ENCODE measurements at regions not wholly inside any gene's neighbourhood (a gene's known extent, or its start where the extent isn't known, plus 50 kb on each side); places are given as distances from the start of the nearest gene placed in this dataset.
"Not testable (repeated sequence)": the region's sequence is repeated elsewhere in the genome, so short reads cannot be mapped to it uniquely, and the experiment has no call there.

- ATAC-seq (ENCODE audit: poor library complexity): no peak
- Mint-ChIP-seq H3K27ac (no peak overlapping the region), H3K27me3 (peaks cover 22% of the 10 kb centered on the region), H3K4me1 (ENCODE audit: low read depth) (no peaks in the 10 kb centered on the region), H3K9me3 (no peaks in the 10 kb centered on the region), H3K36me3 (ENCODE audit: low read depth) (no peaks in the 10 kb centered on the region), H3K4me3 (no peak overlapping the region)
- Histone ChIP-seq H3K27me3 (ENCODE audit: control insufficient read depth in 1 of 2, insufficient read depth in 2 of 2, low read length in 2 of 2) (no peaks in the 10 kb centered on the region), H3K27ac (ENCODE audit: low read depth in 1 of 2, low read length in 2 of 2) (no peak overlapping the region), H3K36me3 (ENCODE audit: insufficient read depth, low read length) (no peaks in the 10 kb centered on the region), H3K4me3 (ENCODE audit: low read length) (no peak overlapping the region), H3K4me1 (ENCODE audit: insufficient read depth, low read length) (no peaks in the 10 kb centered on the region), H3K9me3 (ENCODE audit: control insufficient read depth in 1 of 2, insufficient read depth in 1 of 2, low read length in 2 of 2) (no peaks in the 10 kb centered on the region)
- no peak for TF ChIP-seq CTCF (IDR thresholded peaks at IDR 0.05)
- intact Hi-C loops (cut with DNase I, micrococcal nuclease): no loop called here
- ChIA-PET CTCF (no interaction called here), POLR2A (no interaction called here)
- DNase-seq: peak in 2 of 14 experiments; percentile 14 to 41
These were observed 129.9 kb upstream of the RMP24 start for GRCh38 chr18:35842536-35842935.

- CTCF ChIA-PET; POLR2A ChIA-PET; H3K27ac ChIP-seq (ENCODE audit: low read depth in 1 of 2, low read length in 2 of 2): not testable (repeated sequence)
These were observed 124.2 kb upstream of the RMP24 start for GRCh38 chr18:35848321-35848720.

GRCh38 chr18:35849241-35849640 is 123.2 kb upstream of the RMP24 start:
- CTCF ChIA-PET; POLR2A ChIA-PET; H3K4me3 Mint-ChIP-seq; H3K4me3 ChIP-seq (ENCODE audit: low read length); H3K36me3 ChIP-seq (ENCODE audit: insufficient read depth, low read length); H3K27me3 ChIP-seq (ENCODE audit: control insufficient read depth in 1 of 2, insufficient read depth in 2 of 2, low read length in 2 of 2); H3K36me3 Mint-ChIP-seq (ENCODE audit: low read depth); ATAC-seq (ENCODE audit: poor library complexity); DNase-seq; H3K4me1 Mint-ChIP-seq (ENCODE audit: low read depth); H3K9me3 ChIP-seq (ENCODE audit: control insufficient read depth in 1 of 2, insufficient read depth in 1 of 2, low read length in 2 of 2); H3K27ac ChIP-seq (ENCODE audit: low read depth in 1 of 2, low read length in 2 of 2); H3K9me3 Mint-ChIP-seq; intact Hi-C loops (cut with DNase I, micrococcal nuclease); H3K4me1 ChIP-seq (ENCODE audit: insufficient read depth, low read length); H3K27ac Mint-ChIP-seq: not testable (repeated sequence)
- H3K27me3 Mint-ChIP-seq: peaks cover 24% of the 10 kb centered on the region

More at GRCh38 chr18:35848321-35848720, 124.2 kb upstream of the RMP24 start:
- DNase-seq; H3K4me3 ChIP-seq (ENCODE audit: low read length); ATAC-seq (ENCODE audit: poor library complexity); H3K4me1 Mint-ChIP-seq (ENCODE audit: low read depth); H3K27ac Mint-ChIP-seq; H3K36me3 ChIP-seq (ENCODE audit: insufficient read depth, low read length); H3K36me3 Mint-ChIP-seq (ENCODE audit: low read depth); H3K9me3 ChIP-seq (ENCODE audit: control insufficient read depth in 1 of 2, insufficient read depth in 1 of 2, low read length in 2 of 2); intact Hi-C loops (cut with DNase I, micrococcal nuclease); H3K27me3 ChIP-seq (ENCODE audit: control insufficient read depth in 1 of 2, insufficient read depth in 2 of 2, low read length in 2 of 2); H3K4me1 ChIP-seq (ENCODE audit: insufficient read depth, low read length); H3K4me3 Mint-ChIP-seq; H3K9me3 Mint-ChIP-seq: not testable (repeated sequence)
- peaks cover 26% of the 10 kb centered on the region for H3K27me3 Mint-ChIP-seq

GRCh38 chr18:35851286-35851970 is 121.1 kb upstream of the RMP24 start:
- Mint-ChIP-seq H3K4me1 (ENCODE audit: low read depth) (no peaks in the 10 kb centered on the region), H3K4me3 (no peak overlapping the region), H3K27ac (no peak overlapping the region), H3K9me3 (peaks cover 3% of the 10 kb centered on the region), H3K27me3 (peaks cover 14% of the 10 kb centered on the region), H3K36me3 (ENCODE audit: low read depth) (no peaks in the 10 kb centered on the region)
- ChIA-PET CTCF (no interaction called here), POLR2A (no interaction called here)
- intact Hi-C loops (cut with DNase I, micrococcal nuclease): no loop called here
- Histone ChIP-seq H3K4me3 (ENCODE audit: low read length) (no peak overlapping the region), H3K4me1 (ENCODE audit: insufficient read depth, low read length) (no peaks in the 10 kb centered on the region), H3K36me3 (ENCODE audit: insufficient read depth, low read length) (no peaks in the 10 kb centered on the region), H3K27ac (ENCODE audit: low read depth in 1 of 2, low read length in 2 of 2) (no peak overlapping the region), H3K9me3 (ENCODE audit: control insufficient read depth in 1 of 2, insufficient read depth in 1 of 2, low read length in 2 of 2) (no peaks in the 10 kb centered on the region), H3K27me3 (ENCODE audit: control insufficient read depth in 1 of 2, insufficient read depth in 2 of 2, low read length in 2 of 2) (peaks cover 0 to 4% of the 10 kb centered on the region in 2 experiments)
- DNase-seq (no peak), ATAC-seq (ENCODE audit: poor library complexity) (no peak)
- TF ChIP-seq CTCF (IDR thresholded peaks at IDR 0.05): no peak

Measured in CD4-positive, alpha-beta T cell (primary cell).